Trophoblast cell (in vitro differentiated cells and primary cell): ENCODE measurements at regions not wholly inside any gene's neighbourhood (a gene's known extent, or its start where the extent isn't known, plus 50 kb on each side); places are given as distances from the start of the nearest gene placed in this dataset.

Source experiments
- DNase-seq, 2 donors: peaks; one replicate each; pipeline ENCODE4 v3.0.0-alpha.2; 2016
- H2AFZ ChIP-seq: 2 replicates; pipeline ENCODE4 v1.6.1; 2013; ENCODE audit warnings: low read length, moderate library complexity, mild to moderate bottlenecking; ENCODE audit not compliant: insufficient read depth, poor library complexity
- H2AK5ac ChIP-seq: 2 replicates; pipeline ENCODE4 v1.6.1; 2013; ENCODE audit warnings: mild to moderate bottlenecking, low read length
- H2BK120ac ChIP-seq: 2 replicates; pipeline ENCODE4 v1.6.1; 2013; ENCODE audit warnings: low read length, mild to moderate bottlenecking, moderate library complexity; ENCODE audit not compliant: insufficient read depth, poor library complexity
- H2BK12ac ChIP-seq: 2 replicates; pipeline ENCODE4 v1.6.1; 2013; ENCODE audit warnings: mild to moderate bottlenecking, low read length, moderate library complexity
- H2BK5ac ChIP-seq: 2 replicates; pipeline ENCODE4 v1.6.1; 2013; ENCODE audit warnings: low read length, low read depth, moderate library complexity, mild to moderate bottlenecking; ENCODE audit not compliant: poor library complexity
- H3K14ac ChIP-seq: 2 replicates; pipeline ENCODE4 v1.6.1; 2013; ENCODE audit warnings: mild to moderate bottlenecking, low read length
- H3K18ac ChIP-seq: 2 replicates; pipeline ENCODE4 v1.6.1; 2013; ENCODE audit warnings: mild to moderate bottlenecking, low read length
- H3K23ac ChIP-seq: 2 replicates; pipeline ENCODE4 v1.6.1; 2013; ENCODE audit warnings: low read length
- H3K27ac ChIP-seq: 2 replicates; pipeline ENCODE4 v1.5.1; 2013; ENCODE audit warnings: low read depth, mild to moderate bottlenecking, inconsistent platforms, low read length, moderate library complexity
- H3K27me3 ChIP-seq: 2 replicates; pipeline ENCODE4 v1.6.1; 2013; ENCODE audit warnings: inconsistent platforms, mild to moderate bottlenecking, low read length, moderate library complexity; ENCODE audit not compliant: insufficient read depth
- H3K36me3 ChIP-seq, 2 experiments: 1 replicate in 1 of 2; 2 replicates in 1 of 2; pipeline ENCODE4 v1.6.1; 2013; ENCODE audit warnings: low read length in 2 of 2, mild to moderate bottlenecking in 2 of 2, moderate library complexity in 1 of 2; ENCODE audit not compliant: insufficient read depth in 2 of 2, control insufficient read depth in 1 of 2
- H3K4ac ChIP-seq: 2 replicates; pipeline ENCODE4 v1.6.1; 2013; ENCODE audit warnings: low read depth, mild to moderate bottlenecking, low read length, moderate library complexity
- H3K4me1 ChIP-seq, 2 experiments: 1 replicate in 1 of 2; 2 replicates in 1 of 2; pipeline ENCODE4 v1.6.1; 2013; ENCODE audit warnings: low read length in 2 of 2, mild to moderate bottlenecking in 2 of 2, moderate library complexity in 1 of 2; ENCODE audit not compliant: insufficient read depth in 2 of 2, control insufficient read depth in 1 of 2
- H3K4me2 ChIP-seq: 2 replicates; pipeline ENCODE4 v1.6.1; 2013; ENCODE audit warnings: inconsistent platforms, mild to moderate bottlenecking, low read length, moderate library complexity
- H3K4me3 ChIP-seq: 2 replicates; pipeline ENCODE4 v1.5.1; 2013; ENCODE audit warnings: mild to moderate bottlenecking, low read depth, low read length, inconsistent platforms
- H3K79me1 ChIP-seq: one replicate; pipeline ENCODE4 v1.6.1; 2013; ENCODE audit warnings: low read length
- H3K79me2 ChIP-seq: 2 replicates; pipeline ENCODE4 v1.6.1; 2013; ENCODE audit warnings: low read length, mild to moderate bottlenecking; ENCODE audit not compliant: control insufficient read depth, insufficient read depth, poor library complexity
- H3K9ac ChIP-seq: 2 replicates; pipeline ENCODE4 v1.6.1; 2013; ENCODE audit warnings: mild to moderate bottlenecking, low read length
- H3K9me3 ChIP-seq: 2 replicates; pipeline ENCODE4 v1.6.1; 2013; ENCODE audit warnings: low read depth, mild to moderate bottlenecking, control low read depth, inconsistent platforms, low read length; ENCODE audit not compliant: insufficient read depth
- H4K12ac ChIP-seq: 2 replicates; pipeline ENCODE4 v1.6.1; 2013; ENCODE audit warnings: low read depth, mild to moderate bottlenecking, low read length, moderate library complexity
- H4K8ac ChIP-seq: 2 replicates; pipeline ENCODE4 v1.6.1; 2013; ENCODE audit warnings: low read depth, mild to moderate bottlenecking, low read length, moderate library complexity
- H4K91ac ChIP-seq: one replicate; pipeline ENCODE4 v1.6.1; 2013; ENCODE audit warnings: low read depth, mild to moderate bottlenecking, low read length, moderate library complexity
- WGBS: extraction: QIAGEN DNeasy Blood & Tissue Kit; methylation state at CpG from one replicate; pipeline ENCODE4 v1.1.7; 2013; ENCODE audit warnings: missing lambda C conversion rate; ENCODE audit not compliant: insufficient read length, insufficient coverage; ENCODE audit errors: extremely low coverage; 5-methylcytosine and 5-hydroxymethylcytosine counted together

GRCh38 chr5:155308289-155308688 lies 294.7 kb downstream of the KIF4B start:
- no peak overlapping the region for H4K8ac ChIP-seq

GRCh38 chr5:155309021-155309746 lies 295.6 kb downstream of the KIF4B start:
- Histone ChIP-seq H3K4me1 (no peaks in the 10 kb centered on the region), H3K79me1 (no peaks in the 10 kb centered on the region), H3K23ac (no peak overlapping the region), H3K27me3 (no peaks in the 10 kb centered on the region), H2BK120ac (no peak overlapping the region), H3K4me3 (no peak overlapping the region), H2AK5ac (no peak overlapping the region), H3K4ac (no peak overlapping the region), H2AFZ (no peak overlapping the region), H3K14ac (no peak overlapping the region), H3K4me2 (no peak overlapping the region), H3K9ac (no peak overlapping the region), H2BK12ac (no peak overlapping the region), H3K27ac (no peak overlapping the region), H3K18ac (no peak overlapping the region), H4K12ac (no peak overlapping the region), H3K9me3 (no peaks in the 10 kb centered on the region), H3K36me3 (no peaks in the 10 kb centered on the region), H4K91ac (no peak overlapping the region), H3K79me2 (no peaks in the 10 kb centered on the region), H2BK5ac (no peak overlapping the region), H4K8ac (no peak overlapping the region)
- no peak for DNase-seq
- WGBS, result no CpG with 5 or more reads among the region's 4 CpGs

More at GRCh38 chr5:155308289-155308688, 294.7 kb downstream of the KIF4B start:
- H3K4me1 ChIP-seq, result no peaks in the 10 kb centered on the region
- no peak overlapping the region for H3K14ac ChIP-seq
- no peaks in the 10 kb centered on the region for H3K79me1 ChIP-seq
- no peak for DNase-seq
- H4K12ac ChIP-seq, result no peak overlapping the region
- H3K27me3 ChIP-seq, result no peaks in the 10 kb centered on the region
- no peak overlapping the region for H3K23ac ChIP-seq
- no peak overlapping the region for H2BK5ac ChIP-seq
- H2BK12ac ChIP-seq, result no peak overlapping the region
- H3K4ac ChIP-seq, result no peak overlapping the region
- H3K9me3 ChIP-seq, result no peaks in the 10 kb centered on the region
- H3K27ac ChIP-seq, result no peak overlapping the region
- no peak overlapping the region for H2BK120ac ChIP-seq
- H3K4me2 ChIP-seq, result no peak overlapping the region
- no peaks in the 10 kb centered on the region for H3K36me3 ChIP-seq
- no peak overlapping the region for H3K4me3 ChIP-seq
- no peak overlapping the region for H2AFZ ChIP-seq
- no peak overlapping the region for H2AK5ac ChIP-seq
- no peak overlapping the region for H3K18ac ChIP-seq
- no peak overlapping the region for H3K9ac ChIP-seq
- H3K79me2 ChIP-seq, result no peaks in the 10 kb centered on the region
- no peak overlapping the region for H4K91ac ChIP-seq

- no peak overlapping the region for H2BK5ac ChIP-seq
- H3K14ac ChIP-seq, result no peak overlapping the region
- DNase-seq, result no peak
- no peaks in the 10 kb centered on the region for H3K79me2 ChIP-seq
- peaks cover 0 to 2% of the 10 kb centered on the region in 2 experiments for H3K4me1 ChIP-seq
- H3K9ac ChIP-seq, result no peak overlapping the region
- H3K36me3 ChIP-seq, result no peaks in the 10 kb centered on the region
- no peaks in the 10 kb centered on the region for H3K27me3 ChIP-seq
- no peak overlapping the region for H2BK120ac ChIP-seq
- no peak overlapping the region for H4K91ac ChIP-seq
- no peak overlapping the region for H2BK12ac ChIP-seq
- H4K12ac ChIP-seq, result no peak overlapping the region
- no peak overlapping the region for H3K18ac ChIP-seq
- H3K79me1 ChIP-seq, result no peaks in the 10 kb centered on the region
- H3K4me3 ChIP-seq, result no peak overlapping the region
- no peak overlapping the region for H3K27ac ChIP-seq
- no peak overlapping the region for H3K4ac ChIP-seq
- H2AK5ac ChIP-seq, result no peak overlapping the region
- no CpG with 5 or more reads among the region's 1 CpG for WGBS
- no peak overlapping the region for H2AFZ ChIP-seq
- H4K8ac ChIP-seq, result no peak overlapping the region
- no peak overlapping the region for H3K4me2 ChIP-seq
- H3K23ac ChIP-seq, result no peak overlapping the region
- H3K9me3 ChIP-seq, result no peaks in the 10 kb centered on the region
Measured at GRCh38 chr5:155311721-155312120, 298.2 kb downstream of the KIF4B start.

- Histone ChIP-seq H3K9me3 (no peaks in the 10 kb centered on the region), H3K23ac (no peak overlapping the region), H3K27me3 (no peaks in the 10 kb centered on the region), H2AK5ac (no peak overlapping the region), H3K9ac (no peak overlapping the region), H4K8ac (no peak overlapping the region), H3K18ac (no peak overlapping the region), H3K36me3 (no peaks in the 10 kb centered on the region), H3K79me1 (no peaks in the 10 kb centered on the region), H3K14ac (no peak overlapping the region), H3K4ac (no peak overlapping the region), H2BK5ac (no peak overlapping the region), H3K4me1 (peaks cover 0 to 2% of the 10 kb centered on the region in 2 experiments), H3K4me3 (no peak overlapping the region), H3K79me2 (no peaks in the 10 kb centered on the region), H3K27ac (no peak overlapping the region), H4K12ac (no peak overlapping the region), H2BK12ac (no peak overlapping the region), H2BK120ac (no peak overlapping the region), H3K4me2 (no peak overlapping the region), H4K91ac (no peak overlapping the region), H2AFZ (no peak overlapping the region)
- no peak for DNase-seq
- no CpG with 5 or more reads among the region's 2 CpGs for WGBS
Measured at GRCh38 chr5:155313518-155313917, 300.0 kb downstream of the KIF4B start.
